Caco-2 (cell line): ENCODE measurements at regions not wholly inside any gene's neighbourhood (a gene's known extent, or its start where the extent isn't known, plus 50 kb on each side); places are given as distances from the start of the nearest gene placed in this dataset.

Source experiments
- BruUV-seq: library from RNA; stranded (reverse); fragments of 400-500 nt; replicated peaks from 2 replicates; lab custom pipeline; 2021; lab: Mats Ljungman, UMichigan
- CTCF ChIA-PET: fragments of 300-600 bp; sonication (Branson Sonifier 250); formaldehyde crosslinking; loops from one replicate; lab custom pipeline; 2022; ENCODE audit warnings: antibody characterized with exemption; lab: Charles Lee
- POLR2A ChIA-PET: fragments of 300-600 bp; sonication (Branson Sonifier 250); formaldehyde crosslinking; loops from one replicate; lab custom pipeline; 2022; ENCODE audit warnings: antibody characterized with exemption; lab: Charles Lee
- DNase-seq, 2 experiments: peaks; one replicate each; pipeline versions ENCODE4 v3.0.0 to v3.0.0-alpha.2; 2020 to 2022
- H3K27me3 ChIP-seq: replicated peaks from 2 replicates; pipeline ENCODE4 v1.6.0; 2011; ENCODE audit warnings: low read length; ENCODE audit not compliant: control insufficient read depth, insufficient read depth
- H3K36me3 ChIP-seq: 2 replicates; pipeline ENCODE4 v1.5.1; 2011; ENCODE audit warnings: low read length; ENCODE audit not compliant: control insufficient read depth, insufficient read depth
- H3K4me1 ChIP-seq: fragments of 250-450 bp; sonication (Bioruptor Pico); 2 replicates; pipeline ENCODE4 v1.5.1; 2020; ENCODE audit warnings: mild to moderate bottlenecking
- H3K4me3 ChIP-seq: 2 replicates; pipeline ENCODE4 v1.5.1; 2011; ENCODE audit warnings: low read depth, mild to moderate bottlenecking, control low read depth, low read length
- H3K9me3 ChIP-seq: fragments of 250-450 bp; sonication (Bioruptor Pico); 2 replicates; pipeline ENCODE4 v1.5.1; 2020; ENCODE audit warnings: mild to moderate bottlenecking, moderate library complexity
- H3K27ac Mint-ChIP-seq: one replicate; pipeline ENCODE4 v1.8.0; 2022; ENCODE audit warnings: mixed read lengths; ENCODE audit not compliant: unreplicated experiment
- H3K27me3 Mint-ChIP-seq: one replicate; pipeline ENCODE4 v1.8.0; 2022; ENCODE audit warnings: mixed read lengths; ENCODE audit not compliant: insufficient read depth, unreplicated experiment
- H3K36me3 Mint-ChIP-seq: one replicate; pipeline ENCODE4 v1.8.0; 2022; ENCODE audit warnings: mild to moderate bottlenecking, mixed read lengths; ENCODE audit not compliant: insufficient read depth, unreplicated experiment
- H3K4me1 Mint-ChIP-seq: one replicate; pipeline ENCODE4 v1.8.0; 2022; ENCODE audit warnings: low read depth, mixed read lengths; ENCODE audit not compliant: unreplicated experiment
- H3K4me3 Mint-ChIP-seq: one replicate; pipeline ENCODE4 v1.8.0; 2022; ENCODE audit warnings: mild to moderate bottlenecking, moderate library complexity, mixed read lengths; ENCODE audit not compliant: unreplicated experiment
- H3K9me3 Mint-ChIP-seq: one replicate; pipeline ENCODE4 v1.8.0; 2022; ENCODE audit warnings: mixed read lengths; ENCODE audit not compliant: unreplicated experiment
- CTCF ChIP-seq, 2 experiments: fragments of 200-600 bp in 1 of 2; IDR thresholded peaks; 1 replicate in 1 of 2; 2 replicates in 1 of 2; pipeline versions ENCODE4 v1.5.1 to v1.8.0; 2011 to 2022; ENCODE audit warnings: antibody characterized with exemption in 1 of 2, control low read depth in 1 of 2, inconsistent platforms in 1 of 2, low read depth in 1 of 2, low read length in 1 of 2, mild to moderate bottlenecking in 1 of 2, moderate library complexity in 1 of 2; ENCODE audit not compliant: insufficient read depth in 1 of 2, severe bottlenecking in 1 of 2, unreplicated experiment in 1 of 2
- intact Hi-C: fragments of 100-400 bp; cut with micrococcal nuclease; formaldehyde crosslinking; loops from one replicate; pipeline ENCODE4 v1.10.0; 2022; ENCODE audit not compliant: unreplicated experiment

- Mint-ChIP-seq H3K27me3 (no peaks in the 10 kb centered on the region), H3K9me3 (no peaks in the 10 kb centered on the region), H3K36me3 (no peaks in the 10 kb centered on the region), H3K4me1 (no peaks in the 10 kb centered on the region), H3K27ac (no peak overlapping the region), H3K4me3 (no peak overlapping the region)
- Histone ChIP-seq H3K9me3 (no peaks in the 10 kb centered on the region), H3K4me1 (no peaks in the 10 kb centered on the region; the same call in 1 of the 2 replicates), H3K4me3 (no peak overlapping the region), H3K36me3 (no peaks in the 10 kb centered on the region), H3K27me3 (no peaks in the 10 kb centered on the region)
- POLR2A ChIA-PET = no interaction called here
- CTCF ChIA-PET = interaction anchor here (1.4 kb wide), 1 partner anchor 146 kb away, joined by 3 read pairs; no protein-coding TSS in a partner anchor
- no TSS peak for BruUV-seq
- no peak for TF ChIP-seq CTCF (IDR thresholded peaks at IDR 0.05; ENCODE audit: insufficient read depth in 1 of 2, low read depth in 1 of 2, low read length in 1 of 2, severe bottlenecking in 1 of 2, unreplicated experiment in 1 of 2)
- DNase-seq = no peak
- intact Hi-C loops = no loop called here
These were observed 51.3 kb upstream of the PSAP start for GRCh38 chr10:71902351-71902750.
